ENCODE measurements at regions not wholly inside any gene's neighbourhood (a gene's known extent, or its start where the extent isn't known, plus 50 kb on each side); places are given as distances from the start of the nearest gene placed in this dataset.

DNA sequence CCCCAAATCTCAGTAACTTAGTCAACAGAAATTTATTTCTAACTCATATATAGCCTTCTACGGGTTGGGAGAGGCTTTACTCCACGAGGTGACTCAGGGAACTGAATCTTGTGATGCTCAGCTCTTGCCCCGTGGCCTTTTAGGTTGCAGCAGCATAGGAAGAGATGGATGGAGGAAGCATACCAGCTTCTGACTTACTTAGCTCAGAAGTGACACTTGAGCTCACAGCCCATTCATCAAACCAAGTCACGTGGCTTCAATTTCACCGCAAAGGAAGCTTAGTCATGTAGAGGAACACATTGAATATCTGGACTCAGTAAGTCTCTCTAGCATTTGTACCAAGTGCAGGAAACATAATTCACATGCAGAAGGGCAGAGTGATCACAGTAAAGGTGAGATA, 124.1 kb upstream of the KCNN2 start:
- no peaks in the 10 kb centered on the region for H3K9me3 ChIP-seq (ENCODE audit: low read length)
- H3K4me3 ChIP-seq (ENCODE audit: low read length), result no peak overlapping the region
- no peak overlapping the region for H2AFZ ChIP-seq (ENCODE audit: low read depth, low read length)
- H3K36me3 ChIP-seq (ENCODE audit: insufficient read depth, low read length), result no peaks in the 10 kb centered on the region
- no peaks in the 10 kb centered on the region for H3K4me1 ChIP-seq (ENCODE audit: insufficient read depth, low read length)
- H3K27me3 ChIP-seq (ENCODE audit: insufficient read depth, low read length), result no peaks in the 10 kb centered on the region

DNA sequence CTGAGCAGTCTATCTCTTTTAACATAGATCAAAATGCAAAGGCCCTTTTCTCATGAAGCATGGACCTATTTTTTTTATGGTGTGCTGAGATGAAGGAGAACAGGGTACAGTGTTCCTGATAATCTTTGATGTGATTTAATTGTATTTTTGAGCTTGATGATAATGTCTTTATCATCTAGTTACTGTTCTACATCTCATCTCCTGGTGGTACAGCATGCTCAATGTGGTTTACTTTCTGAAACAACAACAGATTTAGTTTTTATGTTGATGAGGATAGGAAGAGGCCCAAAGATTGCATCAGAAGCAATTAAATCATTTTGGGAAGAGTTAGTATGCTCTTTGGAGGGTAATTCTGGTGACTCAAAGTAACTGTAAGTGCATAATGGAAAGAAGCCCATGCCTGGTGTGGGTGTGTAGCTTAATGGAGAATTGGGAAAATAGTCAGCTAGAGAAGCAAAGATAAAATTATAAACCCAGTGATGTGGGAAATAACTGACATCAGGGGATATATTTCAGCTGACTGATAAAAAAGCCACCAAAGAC, 123.0 kb upstream of the KCNN2 start:
- Histone ChIP-seq H3K4me3 (ENCODE audit: low read length) (no peak overlapping the region), H2AFZ (ENCODE audit: low read depth, low read length) (no peak overlapping the region), H3K4me1 (ENCODE audit: insufficient read depth, low read length) (no peaks in the 10 kb centered on the region), H3K27me3 (ENCODE audit: insufficient read depth, low read length) (no peaks in the 10 kb centered on the region), H3K36me3 (ENCODE audit: insufficient read depth, low read length) (no peaks in the 10 kb centered on the region), H3K9me3 (ENCODE audit: low read length) (no peaks in the 10 kb centered on the region)

DNA sequence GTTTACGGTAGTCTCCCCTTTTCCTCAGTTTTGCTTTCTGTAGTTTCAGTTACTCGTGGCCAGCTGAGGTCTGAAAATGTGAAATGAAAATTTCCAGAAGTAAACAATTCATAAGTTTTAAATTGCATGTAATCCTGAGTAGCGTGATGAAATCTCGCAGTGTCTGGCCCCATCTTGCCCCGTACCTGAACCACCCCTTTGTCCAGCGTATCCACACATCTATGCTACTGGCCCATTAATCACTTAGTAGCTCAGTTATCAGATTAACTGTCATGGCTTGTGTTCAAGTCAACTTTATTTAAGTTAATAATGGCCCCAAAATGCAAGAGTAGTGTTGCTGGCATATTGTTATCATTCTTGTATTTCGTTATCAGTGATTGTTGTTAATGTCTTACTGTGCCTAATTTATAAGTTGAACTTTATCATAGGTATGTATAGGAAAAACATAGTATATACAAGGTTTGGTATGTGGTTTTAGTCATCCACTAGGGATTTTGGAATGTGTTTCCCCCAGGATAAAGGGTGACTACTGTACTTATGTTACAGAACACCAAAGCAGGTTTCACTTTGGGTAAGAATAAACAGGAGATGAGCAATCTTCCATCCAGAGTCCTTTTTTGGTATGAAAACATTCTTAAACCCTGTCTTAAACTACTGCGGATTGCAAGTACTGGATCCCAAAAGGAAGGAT, 118.4 kb upstream of the KCNN2 start:
- Histone ChIP-seq H3K4me3 (ENCODE audit: low read length) (no peak overlapping the region), H2AFZ (ENCODE audit: low read depth, low read length) (no peak overlapping the region), H3K27me3 (ENCODE audit: insufficient read depth, low read length) (no peaks in the 10 kb centered on the region)

DNA sequence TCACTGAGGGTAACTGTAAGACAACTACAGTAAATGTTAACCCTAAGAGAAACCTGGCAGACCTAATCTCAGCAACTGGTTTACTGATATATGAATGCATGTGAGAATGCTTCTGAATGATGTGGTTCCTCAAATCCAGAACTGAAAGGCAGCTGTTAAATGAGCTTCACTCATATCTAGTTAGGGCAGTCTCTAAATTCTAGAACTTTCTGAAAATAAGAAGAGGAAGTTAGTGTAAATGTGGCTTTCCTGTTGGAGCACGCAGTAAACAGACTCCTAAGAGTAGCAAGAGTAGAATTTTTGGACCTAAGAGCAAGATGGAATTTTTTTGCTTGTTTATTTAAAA, 117.9 kb upstream of the KCNN2 start:
- Histone ChIP-seq H3K9me3 (ENCODE audit: low read length) (no peaks in the 10 kb centered on the region), H3K4me1 (ENCODE audit: insufficient read depth, low read length) (no peaks in the 10 kb centered on the region), H3K36me3 (ENCODE audit: insufficient read depth, low read length) (no peaks in the 10 kb centered on the region), H3K4me3 (ENCODE audit: low read length) (no peak overlapping the region), H2AFZ (ENCODE audit: low read depth, low read length) (no peak overlapping the region), H3K27me3 (ENCODE audit: insufficient read depth, low read length) (no peaks in the 10 kb centered on the region)

More for the DNA sequence above, 118.4 kb upstream of the KCNN2 start:
- Histone ChIP-seq H3K9me3 (ENCODE audit: low read length) (no peaks in the 10 kb centered on the region), H3K36me3 (ENCODE audit: insufficient read depth, low read length) (no peaks in the 10 kb centered on the region), H3K4me1 (ENCODE audit: insufficient read depth, low read length) (no peaks in the 10 kb centered on the region)

- H3K9me3 ChIP-seq (ENCODE audit: low read length), result no peaks in the 10 kb centered on the region
- no peaks in the 10 kb centered on the region for H3K36me3 ChIP-seq (ENCODE audit: insufficient read depth, low read length)
- no peak overlapping the region for H2AFZ ChIP-seq (ENCODE audit: low read depth, low read length)
- H3K4me1 ChIP-seq (ENCODE audit: insufficient read depth, low read length), result no peaks in the 10 kb centered on the region
- no peak overlapping the region for H3K4me3 ChIP-seq (ENCODE audit: low read length)
- H3K27me3 ChIP-seq (ENCODE audit: insufficient read depth, low read length), result no peaks in the 10 kb centered on the region
These were observed 112.0 kb upstream of the KCNN2 start for GRCh38 chr5:114249823-114250222.

- Histone ChIP-seq H3K9me3 (ENCODE audit: low read length) (no peaks in the 10 kb centered on the region), H3K27me3 (ENCODE audit: insufficient read depth, low read length) (no peaks in the 10 kb centered on the region), H3K4me3 (ENCODE audit: low read length) (no peak overlapping the region), H3K36me3 (ENCODE audit: insufficient read depth, low read length) (no peaks in the 10 kb centered on the region), H2AFZ (ENCODE audit: low read depth, low read length) (no peak overlapping the region), H3K4me1 (ENCODE audit: insufficient read depth, low read length) (no peaks in the 10 kb centered on the region)
These were observed 111.3 kb upstream of the KCNN2 start for GRCh38 chr5:114250536-114250935.

DNA sequence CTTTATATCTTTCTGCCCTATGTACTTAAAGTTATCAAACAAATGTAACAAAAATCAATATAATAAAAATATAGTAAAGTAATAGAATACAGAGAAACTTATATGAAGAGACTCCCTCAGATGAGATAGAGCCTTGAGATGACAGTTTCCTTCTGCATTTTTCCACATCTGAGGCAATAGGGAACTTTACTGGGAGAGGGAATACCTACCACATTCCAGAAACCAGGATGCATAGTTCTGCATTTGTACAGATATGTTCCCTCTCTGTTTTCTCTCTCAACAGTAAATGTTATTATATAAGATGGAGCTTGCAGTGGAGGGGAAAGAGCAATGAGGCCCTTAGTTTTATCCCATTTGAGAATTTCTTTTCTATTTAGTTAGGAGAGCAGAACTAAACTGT, 109.6 kb upstream of the KCNN2 start:
- H3K9me3 ChIP-seq (ENCODE audit: low read length), result no peaks in the 10 kb centered on the region
- no peak overlapping the region for H2AFZ ChIP-seq (ENCODE audit: low read depth, low read length)
- H3K4me3 ChIP-seq (ENCODE audit: low read length), result no peak overlapping the region
- no peaks in the 10 kb centered on the region for H3K4me1 ChIP-seq (ENCODE audit: insufficient read depth, low read length)
- H3K27me3 ChIP-seq (ENCODE audit: insufficient read depth, low read length), result no peaks in the 10 kb centered on the region
- H3K36me3 ChIP-seq (ENCODE audit: insufficient read depth, low read length), result no peaks in the 10 kb centered on the region

- Histone ChIP-seq H3K9me3 (ENCODE audit: low read length) (no peaks in the 10 kb centered on the region), H2AFZ (ENCODE audit: low read depth, low read length) (no peak overlapping the region), H3K4me3 (ENCODE audit: low read length) (no peak overlapping the region), H3K36me3 (ENCODE audit: insufficient read depth, low read length) (no peaks in the 10 kb centered on the region), H3K4me1 (ENCODE audit: insufficient read depth, low read length) (no peaks in the 10 kb centered on the region), H3K27me3 (ENCODE audit: insufficient read depth, low read length) (no peaks in the 10 kb centered on the region)
These were observed 106.6 kb upstream of the KCNN2 start for GRCh38 chr5:114255260-114255659.

- Histone ChIP-seq H3K4me3 (ENCODE audit: low read length) (no peak overlapping the region), H3K9me3 (ENCODE audit: low read length) (no peaks in the 10 kb centered on the region), H3K36me3 (ENCODE audit: insufficient read depth, low read length) (no peaks in the 10 kb centered on the region), H2AFZ (ENCODE audit: low read depth, low read length) (no peak overlapping the region), H3K27me3 (ENCODE audit: insufficient read depth, low read length) (no peaks in the 10 kb centered on the region), H3K4me1 (ENCODE audit: insufficient read depth, low read length) (no peaks in the 10 kb centered on the region)
These were observed 99.9 kb upstream of the KCNN2 start for GRCh38 chr5:114261989-114262388.

DNA sequence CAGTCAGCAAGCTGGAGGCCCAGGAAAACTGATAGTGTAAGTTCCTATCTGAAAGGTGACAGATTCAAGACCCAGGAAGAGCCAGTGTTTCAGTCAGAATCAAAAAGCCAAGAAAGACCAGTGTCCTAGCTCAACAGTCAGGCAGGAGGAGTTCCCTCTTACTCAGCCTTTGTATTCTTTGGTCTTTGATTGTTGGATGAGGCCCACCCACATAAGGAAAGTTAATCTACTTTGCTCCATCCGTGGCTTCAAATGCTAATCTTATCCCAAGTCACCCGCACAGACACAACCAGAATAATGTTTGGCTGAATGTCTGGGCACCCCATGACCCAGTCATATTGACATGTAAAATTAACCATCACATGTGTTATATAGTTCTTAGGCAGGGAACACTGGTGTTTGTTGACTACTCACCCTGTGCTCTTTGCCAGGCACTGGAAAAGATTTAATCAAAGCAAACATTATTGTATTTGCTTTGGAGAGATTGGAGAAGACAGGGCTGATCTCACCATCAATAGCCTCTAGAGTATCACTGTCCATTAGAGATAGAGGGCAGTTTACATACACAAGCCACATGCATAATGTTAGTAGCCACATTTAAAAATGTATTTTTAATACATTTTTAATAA, 96.3 kb upstream of the KCNN2 start:
- no peaks in the 10 kb centered on the region for H3K9me3 ChIP-seq (ENCODE audit: low read length)
- H3K4me1 ChIP-seq (ENCODE audit: insufficient read depth, low read length), result no peaks in the 10 kb centered on the region
- H3K4me3 ChIP-seq (ENCODE audit: low read length), result no peak overlapping the region
- H2AFZ ChIP-seq (ENCODE audit: low read depth, low read length), result no peak overlapping the region
- H3K27me3 ChIP-seq (ENCODE audit: insufficient read depth, low read length), result no peaks in the 10 kb centered on the region
- H3K36me3 ChIP-seq (ENCODE audit: insufficient read depth, low read length), result no peaks in the 10 kb centered on the region

DNA sequence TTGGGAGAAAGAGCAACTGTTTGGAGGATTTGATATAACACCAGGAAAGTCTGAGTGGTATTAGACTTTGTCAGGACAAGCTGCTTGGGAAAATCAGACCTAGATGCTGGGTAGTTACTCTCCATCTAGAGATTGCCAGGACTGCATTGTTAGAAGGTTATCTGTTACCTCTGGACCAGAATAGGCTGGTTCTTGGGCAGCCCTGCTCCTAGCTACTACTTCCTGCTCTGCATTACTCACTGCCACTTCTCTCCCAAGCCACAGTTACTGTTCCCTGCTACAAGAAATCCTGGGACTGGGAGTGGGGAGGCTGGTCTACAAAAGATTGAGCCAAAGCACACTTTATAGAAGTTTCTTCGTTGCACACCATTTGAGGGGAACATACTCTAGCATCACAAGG, 95.5 kb upstream of the KCNN2 start:
- Histone ChIP-seq H3K4me3 (ENCODE audit: low read length) (no peak overlapping the region), H3K4me1 (ENCODE audit: insufficient read depth, low read length) (no peaks in the 10 kb centered on the region), H3K36me3 (ENCODE audit: insufficient read depth, low read length) (no peaks in the 10 kb centered on the region), H3K9me3 (ENCODE audit: low read length) (no peaks in the 10 kb centered on the region), H3K27me3 (ENCODE audit: insufficient read depth, low read length) (no peaks in the 10 kb centered on the region), H2AFZ (ENCODE audit: low read depth, low read length) (no peak overlapping the region)

GRCh38 chr5:114296191-114296590, 65.7 kb upstream of the KCNN2 start:
- Histone ChIP-seq H3K36me3 (ENCODE audit: insufficient read depth, low read length) (no peaks in the 10 kb centered on the region), H3K4me1 (ENCODE audit: insufficient read depth, low read length) (no peaks in the 10 kb centered on the region), H3K4me3 (ENCODE audit: low read length) (no peak overlapping the region), H2AFZ (ENCODE audit: low read depth, low read length) (no peak overlapping the region), H3K27me3 (ENCODE audit: insufficient read depth, low read length) (peaks cover 2% of the 10 kb centered on the region), H3K9me3 (ENCODE audit: low read length) (no peaks in the 10 kb centered on the region)

DNA sequence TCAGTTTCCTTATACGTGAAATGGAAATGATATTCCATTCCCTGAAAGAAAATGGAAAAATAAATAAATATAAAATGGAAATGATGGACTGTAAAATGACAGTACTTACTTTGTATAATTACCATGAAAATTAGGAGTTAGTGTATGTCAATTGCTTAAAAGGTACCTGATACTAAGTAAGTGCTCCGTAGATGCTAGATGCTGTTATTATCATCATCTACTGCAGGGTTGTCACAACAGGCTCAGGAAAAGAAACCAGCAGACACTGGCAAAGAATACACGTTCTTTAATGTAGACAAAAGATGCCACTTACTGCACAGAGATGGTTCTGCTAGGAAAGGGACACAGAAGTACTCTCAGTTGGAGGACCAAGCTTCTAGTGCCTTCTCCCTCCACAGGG, 64.0 kb upstream of the KCNN2 start:
- H2AFZ ChIP-seq (ENCODE audit: low read depth, low read length), result no peak overlapping the region
- H3K36me3 ChIP-seq (ENCODE audit: insufficient read depth, low read length), result no peaks in the 10 kb centered on the region
- H3K4me3 ChIP-seq (ENCODE audit: low read length), result no peak overlapping the region
- no peaks in the 10 kb centered on the region for H3K4me1 ChIP-seq (ENCODE audit: insufficient read depth, low read length)
- H3K9me3 ChIP-seq (ENCODE audit: low read length), result no peaks in the 10 kb centered on the region
- peaks cover 2% of the 10 kb centered on the region for H3K27me3 ChIP-seq (ENCODE audit: insufficient read depth, low read length)

Measured in neuron (in vitro differentiated cells).